ENCODE measurements at regions not wholly inside any gene's neighbourhood (a gene's known extent, or its start where the extent isn't known, plus 50 kb on each side); places are given as distances from the start of the nearest gene placed in this dataset.

GRCh38 chr5:42889311-42889933 is 77.7 kb upstream of the SELENOP start:
- H2AFZ ChIP-seq (ENCODE audit: low read length): no peak overlapping the region

GRCh38 chr5:42888771-42889170 is 77.1 kb upstream of the SELENOP start:
- no peak for DNase-seq
- Histone ChIP-seq H3K4me2 (ENCODE audit: low read length) (no peak overlapping the region), H3K9ac (ENCODE audit: low read length) (peak overlapping the region; percentile 69; the same call in 1 of the 2 replicates), H3K4me1 (ENCODE audit: insufficient read depth, low read length) (peaks cover 20% of the 10 kb centered on the region), H3K9me2 (replicated peaks; ENCODE audit: low read length) (no peaks in the 10 kb centered on the region; the same call in 1 of the 2 replicates), H3F3A (ENCODE audit: low read length, unreplicated experiment) (no peaks in the 10 kb centered on the region), H3K27ac (ENCODE audit: low read length) (peak overlapping the region; percentile 81; the same call in 1 of the 2 replicates), H3K9me3 (ENCODE audit: low read length) (no peaks in the 10 kb centered on the region), H2AFZ (ENCODE audit: low read length) (no peak overlapping the region), H3K79me2 (ENCODE audit: low read length) (no peaks in the 10 kb centered on the region), H4K20me1 (ENCODE audit: low read length) (no peaks in the 10 kb centered on the region), H3K4me3 (ENCODE audit: low read length) (no peak overlapping the region), H3K27me3 (ENCODE audit: low read length) (no peaks in the 10 kb centered on the region), H3K36me3 (ENCODE audit: low read depth, low read length) (no peaks in the 10 kb centered on the region)
- BruUV-seq (replicated peaks): no TSS peak
- ChIA-PET POLR2A (ENCODE audit: unreplicated experiment) (interaction anchor here (0.7 kb wide), 1 partner anchor 152 kb away, joined by 6 read pairs; no protein-coding TSS in a partner anchor), CTCF (interaction anchor here (1.0 to 1.4 kb wide), 4 partner anchors 123 to 1032 kb away, joined by 3 to 4 read pairs (median 4); no protein-coding TSS in a partner anchor)
- no peak for TF ChIP-seq CTCF (conservative IDR thresholded peaks at IDR 0.05; ENCODE audit: low read depth, low read length)
- TF ChIP-seq EZH2phosphoT487 (IDR thresholded peaks at IDR 0.05; ENCODE audit: borderline replicate concordance, low read length): no peak
- ATAC-seq: no peak
- intact Hi-C loops (cut with micrococcal nuclease): loop anchor here (1.0 to 10.0 kb wide), 7 partner anchors 116 to 1180 kb away; partner anchors contain the start of gene GHR

More at GRCh38 chr5:42889311-42889933, 77.7 kb upstream of the SELENOP start:
- H3K36me3 ChIP-seq (ENCODE audit: low read depth, low read length): no peaks in the 10 kb centered on the region
- no peaks in the 10 kb centered on the region for H3K27me3 ChIP-seq (ENCODE audit: low read length)
- TF ChIP-seq CTCF (conservative IDR thresholded peaks at IDR 0.05; ENCODE audit: low read depth, low read length) (peak; percentile 97), EZH2phosphoT487 (IDR thresholded peaks at IDR 0.05; ENCODE audit: borderline replicate concordance, low read length) (no peak), EZH2 (IDR thresholded peaks at IDR 0.05; ENCODE audit: low read length, unreplicated experiment) (no peak)
- ChIA-PET POLR2A (ENCODE audit: unreplicated experiment) (interaction anchor here (0.7 kb wide), 1 partner anchor 152 kb away, joined by 6 read pairs; no protein-coding TSS in a partner anchor), CTCF (interaction anchor here (0.6 to 1.4 kb wide), 13 partner anchors 20 to 1033 kb away, joined by 3 to 8 read pairs (median 4); no protein-coding TSS in a partner anchor)
- H3K27ac ChIP-seq (ENCODE audit: low read length): no peak overlapping the region
- ATAC-seq: peak; percentile 89
- no peaks in the 10 kb centered on the region for H3K9me3 ChIP-seq (ENCODE audit: low read length)
- no peak overlapping the region for H3K4me2 ChIP-seq (ENCODE audit: low read length)
- intact Hi-C loops (cut with micrococcal nuclease): loop anchor here (1.0 to 10.0 kb wide), 7 partner anchors 117 to 1181 kb away; partner anchors contain the start of gene GHR
- no TSS peak for BruUV-seq (replicated peaks)
- H3F3A ChIP-seq (ENCODE audit: low read length, unreplicated experiment): no peaks in the 10 kb centered on the region
- H4K20me1 ChIP-seq (ENCODE audit: low read length): no peaks in the 10 kb centered on the region
- H3K9me2 ChIP-seq (replicated peaks; ENCODE audit: low read length): no peaks in the 10 kb centered on the region; the same call in 1 of the 2 replicates
- no peak overlapping the region for H3K4me3 ChIP-seq (ENCODE audit: low read length)
- DNase-seq: peak; percentile 96
- H3K9ac ChIP-seq (ENCODE audit: low read length): no peak overlapping the region
- peaks cover 20% of the 10 kb centered on the region for H3K4me1 ChIP-seq (ENCODE audit: insufficient read depth, low read length)
- no peaks in the 10 kb centered on the region for H3K79me2 ChIP-seq (ENCODE audit: low read length)

GRCh38 chr5:42887575-42887974 is 75.9 kb upstream of the SELENOP start:
- ChIA-PET CTCF (no interaction called here), POLR2A (ENCODE audit: unreplicated experiment) (no interaction called here)
- no peak for ATAC-seq
- Histone ChIP-seq H3K36me3 (ENCODE audit: low read depth, low read length) (no peaks in the 10 kb centered on the region), H4K20me1 (ENCODE audit: low read length) (no peaks in the 10 kb centered on the region), H2AFZ (ENCODE audit: low read length) (no peak overlapping the region), H3K9ac (ENCODE audit: low read length) (peak overlapping the region; percentile 69), H3F3A (ENCODE audit: low read length, unreplicated experiment) (no peaks in the 10 kb centered on the region), H3K27me3 (ENCODE audit: low read length) (no peaks in the 10 kb centered on the region), H3K27ac (ENCODE audit: low read length) (peak overlapping the region; percentile 81), H3K4me3 (ENCODE audit: low read length) (no peak overlapping the region), H3K9me3 (ENCODE audit: low read length) (no peaks in the 10 kb centered on the region), H3K4me2 (ENCODE audit: low read length) (peak overlapping the region; percentile 51), H3K79me2 (ENCODE audit: low read length) (no peaks in the 10 kb centered on the region), H3K9me2 (replicated peaks; ENCODE audit: low read length) (no peaks in the 10 kb centered on the region; the same call in 1 of the 2 replicates), H3K4me1 (ENCODE audit: insufficient read depth, low read length) (peaks cover 20% of the 10 kb centered on the region)
- no TSS peak for BruUV-seq (replicated peaks)
- intact Hi-C loops (cut with micrococcal nuclease): loop anchor here (5.0 to 10.0 kb wide), 4 partner anchors 230 to 1033 kb away; partner anchors contain the start of gene GHR
- DNase-seq: no peak
- TF ChIP-seq EZH2 (IDR thresholded peaks at IDR 0.05; ENCODE audit: low read length, unreplicated experiment) (no peak), CTCF (conservative IDR thresholded peaks at IDR 0.05; ENCODE audit: low read depth, low read length) (no peak), EZH2phosphoT487 (IDR thresholded peaks at IDR 0.05; ENCODE audit: borderline replicate concordance, low read length) (no peak)

Measured in PC-3 (cell line).